Right atrium auricular region (tissue), 2 donors: ENCODE measurements at regions not wholly inside any gene's neighbourhood (a gene's known extent, or its start where the extent isn't known, plus 50 kb on each side); places are given as distances from the start of the nearest gene placed in this dataset.

Source experiments
- DNase-seq: peaks from one replicate; pipeline ENCODE4 v3.0.0-alpha.2; 2019; ENCODE audit warnings: low spot score
- H3K27ac ChIP-seq, 2 donors: fragments of 200-600 bp; sonication (generic); 1 replicate in 1 of 2; 2 replicates in 1 of 2; pipeline ENCODE4 v1.5.1; 2016 to 2019
- H3K27me3 ChIP-seq, 2 donors: fragments of 200-600 bp; sonication (generic); one replicate each; pipeline versions ENCODE4 v1.5.1 to v1.6.0; 2017 to 2019
- H3K36me3 ChIP-seq: fragments of 200-600 bp; sonication (generic); one replicate; pipeline ENCODE4 v1.5.1; 2016
- H3K4me1 ChIP-seq, 2 donors: fragments of 200-600 bp; sonication (generic); one replicate each; pipeline versions ENCODE4 v1.5.1 to v1.6.0; 2017 to 2019
- H3K4me3 ChIP-seq, 2 donors: fragments of 200-600 bp; sonication (generic); 1 replicate in 1 of 2; 2 replicates in 1 of 2; pipeline ENCODE4 v1.5.1; 2017 to 2019; ENCODE audit warnings: mild to moderate bottlenecking in 1 of 2, moderate library complexity in 1 of 2
- H3K9me3 ChIP-seq, 2 donors: fragments of 200-600 bp; sonication (generic); one replicate each; pipeline ENCODE4 v1.5.1; 2019
- TF ChIP-seq, protein P1 (sequence below), 2 donors: fragments of 200-600 bp; sonication (generic); IDR thresholded peaks; one replicate each; pipeline ENCODE4 v1.5.1; 2019; ENCODE audit warnings: antibody characterized with exemption in 2 of 2

DNA sequence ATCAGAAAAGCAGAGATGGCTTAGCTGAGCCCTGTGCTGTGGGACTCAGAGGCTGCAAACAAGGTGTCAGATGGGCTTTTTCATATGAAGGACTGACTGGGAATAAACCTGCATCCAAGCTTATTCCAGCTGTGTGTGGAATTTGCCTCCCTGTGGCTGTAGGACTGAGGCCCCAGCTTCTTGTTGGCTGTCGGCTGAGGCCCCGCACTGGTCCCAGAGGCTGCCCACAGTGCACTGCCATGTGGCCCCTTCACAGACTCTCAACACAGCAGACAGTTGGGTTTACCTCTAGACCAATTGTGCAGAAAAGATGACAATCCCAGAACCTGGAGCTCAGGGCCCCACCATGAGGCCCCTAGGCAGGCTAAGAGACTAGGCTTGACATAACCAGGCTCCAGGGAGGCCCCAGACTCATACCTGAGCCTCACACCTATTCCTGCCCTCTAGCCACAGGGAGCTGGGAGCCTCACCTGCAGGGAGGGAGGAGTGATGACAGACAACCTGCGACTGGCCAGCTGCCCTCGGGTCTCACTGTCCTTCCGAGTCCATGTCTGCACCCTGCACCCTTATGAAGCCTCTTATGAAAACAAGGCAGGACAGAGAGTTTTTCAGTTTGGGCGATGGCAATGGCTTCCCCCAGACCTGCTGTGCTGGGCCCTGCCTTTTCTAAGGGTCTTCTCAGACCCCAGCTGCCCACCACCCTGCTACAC lies 615.5 kb downstream of the NPHP4 start:
- no peak overlapping the region for H3K4me3 ChIP-seq

DNA sequence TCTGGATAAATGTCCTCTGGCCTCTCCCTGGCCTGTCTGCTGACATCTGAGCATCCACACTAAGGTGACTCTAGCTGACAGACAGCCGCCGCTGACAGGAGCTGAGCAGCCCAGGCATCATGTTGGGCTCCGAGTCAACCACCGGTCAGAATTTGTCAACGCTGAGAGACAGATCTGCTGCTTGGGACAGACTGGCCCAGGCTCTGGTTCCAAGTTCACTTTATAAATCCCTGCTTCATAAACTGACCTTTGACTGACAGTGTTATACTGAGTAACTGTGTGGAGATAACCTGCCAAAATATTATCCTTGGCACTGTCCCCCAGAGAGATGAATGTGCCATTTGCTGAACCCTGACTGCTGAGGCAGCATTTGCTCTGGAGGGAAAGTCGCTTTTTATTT lies 616.7 kb downstream of the NPHP4 start:
- H3K36me3 ChIP-seq = no peaks in the 10 kb centered on the region
- DNase-seq = no peak
- H3K4me1 ChIP-seq = no peaks in the 10 kb centered on the region
- H3K27ac ChIP-seq = no peak overlapping the region
- H3K9me3 ChIP-seq = peaks cover 0 to 13% of the 10 kb centered on the region in 2 donors
- no peak overlapping the region for H3K4me3 ChIP-seq
- TF ChIP-seq, protein P1, sequence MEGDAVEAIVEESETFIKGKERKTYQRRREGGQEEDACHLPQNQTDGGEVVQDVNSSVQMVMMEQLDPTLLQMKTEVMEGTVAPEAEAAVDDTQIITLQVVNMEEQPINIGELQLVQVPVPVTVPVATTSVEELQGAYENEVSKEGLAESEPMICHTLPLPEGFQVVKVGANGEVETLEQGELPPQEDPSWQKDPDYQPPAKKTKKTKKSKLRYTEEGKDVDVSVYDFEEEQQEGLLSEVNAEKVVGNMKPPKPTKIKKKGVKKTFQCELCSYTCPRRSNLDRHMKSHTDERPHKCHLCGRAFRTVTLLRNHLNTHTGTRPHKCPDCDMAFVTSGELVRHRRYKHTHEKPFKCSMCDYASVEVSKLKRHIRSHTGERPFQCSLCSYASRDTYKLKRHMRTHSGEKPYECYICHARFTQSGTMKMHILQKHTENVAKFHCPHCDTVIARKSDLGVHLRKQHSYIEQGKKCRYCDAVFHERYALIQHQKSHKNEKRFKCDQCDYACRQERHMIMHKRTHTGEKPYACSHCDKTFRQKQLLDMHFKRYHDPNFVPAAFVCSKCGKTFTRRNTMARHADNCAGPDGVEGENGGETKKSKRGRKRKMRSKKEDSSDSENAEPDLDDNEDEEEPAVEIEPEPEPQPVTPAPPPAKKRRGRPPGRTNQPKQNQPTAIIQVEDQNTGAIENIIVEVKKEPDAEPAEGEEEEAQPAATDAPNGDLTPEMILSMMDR (IDR thresholded peaks at IDR 0.05) = no peak
- no peaks in the 10 kb centered on the region for H3K27me3 ChIP-seq

More for the DNA sequence above, 615.5 kb downstream of the NPHP4 start:
- no peaks in the 10 kb centered on the region for H3K4me1 ChIP-seq
- H3K36me3 ChIP-seq = no peaks in the 10 kb centered on the region
- TF ChIP-seq, protein P1 (IDR thresholded peaks at IDR 0.05) = no peak
- H3K27me3 ChIP-seq = no peaks in the 10 kb centered on the region
- no peak overlapping the region for H3K27ac ChIP-seq
- peaks cover 0 to 13% of the 10 kb centered on the region in 2 donors for H3K9me3 ChIP-seq
- DNase-seq = no peak

DNA sequence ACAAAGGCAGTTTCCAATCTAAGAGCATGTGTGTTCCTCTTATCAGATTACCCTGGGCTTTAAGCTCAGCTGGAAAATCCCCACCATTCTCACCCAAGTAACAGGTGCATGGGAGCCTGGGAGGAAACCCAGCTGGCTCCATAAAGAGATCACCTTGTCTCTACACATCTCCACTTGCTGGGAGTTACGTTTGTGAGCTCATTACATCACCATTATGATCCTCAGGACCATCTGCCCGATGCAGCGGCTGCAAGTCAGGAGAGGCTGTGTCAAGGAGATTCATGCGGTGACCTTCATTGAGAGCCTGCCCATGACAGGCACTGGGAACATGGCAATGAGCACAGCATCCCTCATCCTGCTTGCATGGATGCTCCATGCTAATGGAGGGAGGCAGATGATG lies 618.0 kb downstream of the NPHP4 start:
- Histone ChIP-seq H3K27me3 (no peaks in the 10 kb centered on the region), H3K4me3 (no peak overlapping the region), H3K36me3 (no peaks in the 10 kb centered on the region), H3K9me3 (peaks cover 0 to 13% of the 10 kb centered on the region in 2 donors), H3K27ac (no peak overlapping the region), H3K4me1 (no peaks in the 10 kb centered on the region)
- no peak for DNase-seq
- TF ChIP-seq, protein P1 (IDR thresholded peaks at IDR 0.05) = no peak

DNA sequence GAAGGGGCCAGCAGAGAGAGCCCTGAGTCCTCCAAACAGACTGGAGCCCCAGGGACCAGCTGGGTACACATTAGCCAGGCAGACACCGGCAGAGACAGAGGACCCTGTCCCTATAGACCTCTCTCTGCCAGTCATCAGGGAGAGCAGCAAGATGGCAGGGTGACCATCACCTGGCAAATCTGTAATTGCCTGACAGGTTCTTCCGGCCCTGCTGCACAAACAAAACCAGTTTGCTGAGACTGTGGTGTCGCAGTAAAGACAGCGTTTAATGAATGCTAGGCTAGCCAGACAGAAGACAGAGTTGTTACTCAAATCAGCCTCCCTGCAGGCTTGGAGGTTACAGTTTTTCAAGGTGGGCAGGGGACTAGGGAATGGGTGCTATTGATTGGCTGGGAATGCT lies 618.9 kb downstream of the NPHP4 start:
- TF ChIP-seq, protein P1 (IDR thresholded peaks at IDR 0.05) = no peak
- no peak overlapping the region for H3K4me3 ChIP-seq
- H3K27ac ChIP-seq = no peak overlapping the region
- no peaks in the 10 kb centered on the region for H3K36me3 ChIP-seq
- no peaks in the 10 kb centered on the region for H3K4me1 ChIP-seq
- H3K27me3 ChIP-seq = no peaks in the 10 kb centered on the region
- no peak for DNase-seq
- peaks cover 0 to 13% of the 10 kb centered on the region in 2 donors for H3K9me3 ChIP-seq

DNA sequence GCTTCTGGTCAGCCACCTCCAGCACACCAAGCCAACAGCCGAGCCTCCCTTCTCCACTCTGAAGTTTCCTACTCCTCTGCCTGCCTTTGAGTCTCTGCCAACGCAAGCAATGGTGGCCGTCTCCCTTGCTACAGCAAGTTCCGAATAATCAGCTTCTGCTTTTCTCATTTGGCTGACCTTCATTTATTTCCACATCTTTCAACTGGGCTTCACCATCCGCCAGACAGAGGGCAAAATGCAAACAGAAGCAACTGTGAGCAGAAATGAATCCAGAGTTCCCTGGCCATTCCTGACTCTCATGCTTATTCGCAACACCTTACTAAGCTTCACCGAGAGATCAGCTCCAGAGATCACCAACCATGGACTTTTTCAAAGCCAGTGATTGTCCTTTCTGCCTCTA lies 621.0 kb downstream of the NPHP4 start:
- Histone ChIP-seq H3K27ac (no peak overlapping the region), H3K27me3 (no peaks in the 10 kb centered on the region), H3K36me3 (no peaks in the 10 kb centered on the region), H3K4me1 (no peaks in the 10 kb centered on the region), H3K9me3 (peaks cover 0 to 13% of the 10 kb centered on the region in 2 donors), H3K4me3 (no peak overlapping the region)
- no peak for DNase-seq
- TF ChIP-seq, protein P1 (IDR thresholded peaks at IDR 0.05) = no peak

GRCh38 chr1:5370311-5370710 lies 621.9 kb downstream of the NPHP4 start:
- Histone ChIP-seq H3K27ac (no peak overlapping the region), H3K9me3 (peaks cover 0 to 13% of the 10 kb centered on the region in 2 donors), H3K4me3 (no peak overlapping the region), H3K27me3 (no peaks in the 10 kb centered on the region), H3K36me3 (no peaks in the 10 kb centered on the region), H3K4me1 (no peaks in the 10 kb centered on the region)
- DNase-seq = no peak
- TF ChIP-seq, protein P1 (IDR thresholded peaks at IDR 0.05) = no peak
